Endothelial cell of umbilical vein (primary cell): ENCODE measurements at regions not wholly inside any gene's neighbourhood (a gene's known extent, or its start where the extent isn't known, plus 50 kb on each side); places are given as distances from the start of the nearest gene placed in this dataset.

Experiments
- BruUV-seq: library from RNA; stranded (reverse); fragments of 400-500 nt; replicated peaks from 2 replicates; lab custom pipeline; 2021; lab: Mats Ljungman, UMichigan
- CTCF ChIA-PET: fragments of 300-600, 350-600 bp; sonication (Branson Sonifier 250); formaldehyde crosslinking; loops from one replicate; lab custom pipeline; 2021; ENCODE audit warnings: antibody characterized with exemption, inconsistent platforms; lab: Charles Lee
- POLR2A ChIA-PET: fragments of 300-600, 350-600 bp; sonication (Branson Sonifier 250); formaldehyde crosslinking; loops from one replicate; lab custom pipeline; 2021; ENCODE audit warnings: antibody characterized with exemption, inconsistent platforms; lab: Charles Lee
- DNase-seq: peaks from one replicate; pipeline ENCODE4 v3.0.0-alpha.2; 2011; ENCODE audit warnings: low read depth, low spot score
- FAIRE-seq: peaks from 2 replicates; lab custom pipeline; 2011; peaks lifted over from hg19 to GRCh38; lab: Jason Lieb, UNC
- H2AFZ ChIP-seq: 2 replicates; pipeline ENCODE4 v1.6.0; 2012; ENCODE audit warnings: low read depth, low read length, control low read depth, inconsistent platforms
- H3K27ac ChIP-seq: 2 replicates; pipeline ENCODE4 v1.5.1; 2011; ENCODE audit warnings: low read depth, mild to moderate bottlenecking, control low read depth, low read length, moderate library complexity; ENCODE audit not compliant: insufficient read depth
- H3K27me3 ChIP-seq, 2 experiments: 2 replicates each; pipeline versions ENCODE4 v1.6.0 to v1.6.1; 2011; ENCODE audit warnings: low read length in 2 of 2, mixed read lengths in 1 of 2; ENCODE audit not compliant: control insufficient read depth in 2 of 2, insufficient read depth in 2 of 2
- H3K36me3 ChIP-seq, 2 experiments: 2 replicates in 1 of 2; 3 replicates in 1 of 2; pipeline ENCODE4 v1.5.1; 2011; ENCODE audit warnings: low read length in 2 of 2, mild to moderate bottlenecking in 1 of 2, moderate library complexity in 1 of 2; ENCODE audit not compliant: control insufficient read depth in 2 of 2, insufficient read depth in 2 of 2; ENCODE audit errors: extremely low read depth in 1 of 2
- H3K4me1 ChIP-seq: 3 replicates; pipeline ENCODE4 v1.5.1; 2011; ENCODE audit warnings: mild to moderate bottlenecking, low read length; ENCODE audit not compliant: control insufficient read depth, insufficient read depth; ENCODE audit errors: extremely low read depth
- H3K4me2 ChIP-seq: 2 replicates; pipeline ENCODE4 v1.6.1; 2011; ENCODE audit warnings: low read length, control low read depth, mixed read lengths; ENCODE audit not compliant: insufficient read depth
- H3K4me3 ChIP-seq, 3 experiments: fragments of 200-600 bp in 1 of 3; sonication (generic), shearing (Covaris generic) in 1 of 3; replicated peaks in 1 of 3; 2 replicates each; pipeline ENCODE4 v1.5.1; 2011 to 2016; ENCODE audit warnings: control low read depth in 3 of 3, low read length in 3 of 3, mild to moderate bottlenecking in 2 of 3, inconsistent platforms in 1 of 3, low read depth in 1 of 3, moderate library complexity in 1 of 3; ENCODE audit not compliant: insufficient read depth in 1 of 3
- H3K79me2 ChIP-seq: 2 replicates; pipeline ENCODE4 v1.6.0; 2012; ENCODE audit warnings: low read length, inconsistent platforms; ENCODE audit not compliant: control insufficient read depth, insufficient read depth
- H3K9ac ChIP-seq: replicated peaks from 2 replicates; pipeline ENCODE3; 2011; ENCODE audit warnings: low read length, control low read depth; ENCODE audit not compliant: insufficient read depth; ENCODE audit errors: extremely low read depth
- H3K9me1 ChIP-seq: replicated peaks from 3 replicates; pipeline ENCODE4 v1.6.0; 2011; ENCODE audit warnings: mild to moderate bottlenecking, low read length; ENCODE audit not compliant: control insufficient read depth, insufficient read depth; ENCODE audit errors: extremely low read depth
- H3K9me3 ChIP-seq: replicated peaks from 2 replicates; pipeline ENCODE4 v1.5.1; 2012; ENCODE audit warnings: low read length, inconsistent platforms; ENCODE audit not compliant: control insufficient read depth, insufficient read depth
- H4K20me1 ChIP-seq: replicated peaks from 2 replicates; pipeline ENCODE3; 2011; ENCODE audit warnings: mild to moderate bottlenecking, low read length; ENCODE audit not compliant: control insufficient read depth, insufficient read depth; ENCODE audit errors: extremely low read depth
- EZH2 ChIP-seq: IDR thresholded peaks from 2 replicates; pipeline ENCODE4 v1.6.1; 2012; ENCODE audit warnings: borderline replicate concordance, low read depth, mild to moderate bottlenecking, moderate library complexity, low read length, inconsistent platforms; ENCODE audit not compliant: severe bottlenecking
- FOS ChIP-seq: IDR thresholded peaks from 2 replicates; pipeline ENCODE4 v1.6.1; 2011; ENCODE audit warnings: mild to moderate bottlenecking, low read length, moderate library complexity, borderline replicate concordance; ENCODE audit not compliant: insufficient read depth
- GATA2 ChIP-seq: IDR thresholded peaks from 2 replicates; pipeline ENCODE4 v1.7.0; 2011; ENCODE audit warnings: low read depth, mild to moderate bottlenecking, moderate library complexity, mixed read lengths, low read length; ENCODE audit not compliant: insufficient read length, insufficient read depth
- JUN ChIP-seq: IDR thresholded peaks from 2 replicates; pipeline ENCODE4 v1.6.1; 2011; ENCODE audit warnings: borderline replicate concordance, low read depth; ENCODE audit not compliant: insufficient read length, insufficient read depth
- MYC ChIP-seq: IDR thresholded peaks from one replicate; pipeline ENCODE4 v1.6.1; 2011; ENCODE audit warnings: mild to moderate bottlenecking, low read depth, low read length
- POLR2A ChIP-seq: IDR thresholded peaks from 2 replicates; pipeline ENCODE4 v1.6.1; 2012; ENCODE audit warnings: low read depth, mild to moderate bottlenecking, control low read depth, low read length
- POLR2AphosphoS5 ChIP-seq: IDR thresholded peaks from 2 replicates; pipeline ENCODE4 v1.6.1; 2012; ENCODE audit warnings: low read depth, mild to moderate bottlenecking, control low read depth, low read length, moderate library complexity; ENCODE audit not compliant: insufficient read depth
- dilution Hi-C: fragments of 300-500 bp; cut with MboI; formaldehyde crosslinking; loops from one replicate; pipeline ENCODE4 v1.15.0; 2019; ENCODE audit warnings: low sequenced_read_pairs; ENCODE audit not compliant: extremely low pct_ligation_motif_present
- intact Hi-C: fragments of 100-400 bp; cut with micrococcal nuclease; formaldehyde crosslinking; loops from one replicate; pipeline ENCODE4 v1.10.0; 2022
- TF ChIP-seq, protein P1 (sequence below): IDR thresholded peaks from 2 replicates; pipeline ENCODE4 v1.6.1; 2011; ENCODE audit not compliant: insufficient read depth, insufficient read length
- TF ChIP-seq, protein P2 (sequence below), 2 donors: IDR thresholded peaks; 1 replicate in 1 of 2; 2 replicates in 1 of 2; pipeline ENCODE4 v1.5.1; 2011; ENCODE audit warnings: low read length in 2 of 2, mild to moderate bottlenecking in 2 of 2, moderate library complexity in 2 of 2, control low read depth in 1 of 2, inconsistent platforms in 1 of 2, low read depth in 1 of 2; ENCODE audit not compliant: insufficient read depth in 1 of 2; ENCODE audit errors: extremely low read depth in 1 of 2

DNA sequence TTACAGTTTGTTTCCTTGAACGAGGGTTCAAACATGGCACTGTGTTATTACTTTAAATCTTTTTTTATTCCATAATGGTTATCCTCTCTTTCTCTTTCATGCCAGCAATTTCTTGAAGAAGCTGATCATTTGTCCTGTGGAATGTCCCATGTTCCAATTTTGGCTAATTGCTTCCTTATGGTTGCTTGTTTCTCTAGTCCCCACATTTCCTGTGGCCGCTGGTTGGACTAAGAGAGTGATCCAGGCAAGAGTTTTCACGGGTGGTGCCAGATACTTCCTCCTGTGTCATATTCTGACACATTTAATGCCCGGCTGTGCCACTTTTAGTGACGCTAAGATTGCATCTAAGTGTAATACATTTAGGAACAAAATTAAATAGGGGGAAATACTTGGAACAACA lies 83.8 kb upstream of the FAM169A start:
- Histone ChIP-seq H3K27ac (no peak overlapping the region), H3K4me2 (no peak overlapping the region)
- intact Hi-C loops = no loop called here

DNA sequence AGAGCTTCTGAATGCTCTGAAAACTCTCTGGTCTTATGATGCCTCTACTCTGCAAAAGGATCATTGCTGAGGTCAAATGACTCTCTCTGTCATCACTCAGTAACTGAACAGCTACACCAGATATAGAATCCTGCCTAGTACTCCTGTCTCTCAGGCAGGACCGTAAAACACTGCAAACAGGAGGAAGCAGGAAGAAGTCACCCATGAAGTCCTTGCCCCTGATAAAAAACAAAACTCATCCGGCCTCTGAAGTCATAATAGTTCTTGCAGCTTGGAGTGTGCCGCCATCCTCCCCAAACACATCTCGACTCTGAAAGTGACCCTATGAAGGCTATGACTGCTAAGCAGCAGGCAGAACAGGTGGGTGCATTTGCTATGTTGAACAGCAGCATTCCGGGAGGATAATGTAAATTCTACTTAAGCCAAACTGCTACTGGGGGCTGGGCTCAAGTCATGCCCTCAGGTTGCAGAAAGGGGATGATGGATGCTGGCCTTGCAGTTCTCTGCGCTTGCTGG lies 81.9 kb upstream of the FAM169A start:
- dilution Hi-C loops = no loop called here
- DNase-seq = no peak

More for the DNA sequence above, 83.8 kb upstream of the FAM169A start:
- Histone ChIP-seq H3K79me2 (no peaks in the 10 kb centered on the region), H3K9ac (no peak overlapping the region), H3K36me3 (no peaks in the 10 kb centered on the region), H3K27me3 (peaks cover 0 to 3% of the 10 kb centered on the region in 2 experiments), H3K9me1 (no peaks in the 10 kb centered on the region), H3K4me3 (no peak overlapping the region), H3K9me3 (no peaks in the 10 kb centered on the region), H3K4me1 (peaks cover 8% of the 10 kb centered on the region), H2AFZ (no peak overlapping the region), H4K20me1 (no peaks in the 10 kb centered on the region)
- ChIA-PET POLR2A (no interaction called here), CTCF (interaction anchor here (1.4 kb wide), 1 partner anchor 15 kb away, joined by 5 read pairs; no protein-coding TSS in a partner anchor)
- DNase-seq (no peak), FAIRE-seq (no peak)
- dilution Hi-C loops = no loop called here
- TF ChIP-seq GATA2 = no peak
- TF ChIP-seq EZH2 = no peak
- no peak for TF ChIP-seq JUN
- BruUV-seq = no TSS peak

More for the DNA sequence above, 81.9 kb upstream of the FAM169A start:
- Histone ChIP-seq H3K9ac (no peak overlapping the region), H2AFZ (no peak overlapping the region), H3K27me3 (peaks cover 3 to 7% of the 10 kb centered on the region in 2 experiments), H3K27ac (no peak overlapping the region), H3K9me1 (no peaks in the 10 kb centered on the region), H3K9me3 (no peaks in the 10 kb centered on the region), H3K4me2 (no peak overlapping the region), H3K36me3 (no peaks in the 10 kb centered on the region), H3K4me3 (no peak overlapping the region), H3K4me1 (no peaks in the 10 kb centered on the region), H3K79me2 (no peaks in the 10 kb centered on the region), H4K20me1 (no peaks in the 10 kb centered on the region)
- intact Hi-C loops = no loop called here
- CTCF ChIA-PET = no interaction called here
- TF ChIP-seq JUN (no peak), POLR2AphosphoS5 (no peak), MYC (no peak), POLR2A (no peak), FOS (no peak), GATA2 (no peak), EZH2 (no peak)
- TF ChIP-seq, protein P1, sequence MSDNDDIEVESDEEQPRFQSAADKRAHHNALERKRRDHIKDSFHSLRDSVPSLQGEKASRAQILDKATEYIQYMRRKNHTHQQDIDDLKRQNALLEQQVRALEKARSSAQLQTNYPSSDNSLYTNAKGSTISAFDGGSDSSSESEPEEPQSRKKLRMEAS = no peak
- TF ChIP-seq, protein P2, sequence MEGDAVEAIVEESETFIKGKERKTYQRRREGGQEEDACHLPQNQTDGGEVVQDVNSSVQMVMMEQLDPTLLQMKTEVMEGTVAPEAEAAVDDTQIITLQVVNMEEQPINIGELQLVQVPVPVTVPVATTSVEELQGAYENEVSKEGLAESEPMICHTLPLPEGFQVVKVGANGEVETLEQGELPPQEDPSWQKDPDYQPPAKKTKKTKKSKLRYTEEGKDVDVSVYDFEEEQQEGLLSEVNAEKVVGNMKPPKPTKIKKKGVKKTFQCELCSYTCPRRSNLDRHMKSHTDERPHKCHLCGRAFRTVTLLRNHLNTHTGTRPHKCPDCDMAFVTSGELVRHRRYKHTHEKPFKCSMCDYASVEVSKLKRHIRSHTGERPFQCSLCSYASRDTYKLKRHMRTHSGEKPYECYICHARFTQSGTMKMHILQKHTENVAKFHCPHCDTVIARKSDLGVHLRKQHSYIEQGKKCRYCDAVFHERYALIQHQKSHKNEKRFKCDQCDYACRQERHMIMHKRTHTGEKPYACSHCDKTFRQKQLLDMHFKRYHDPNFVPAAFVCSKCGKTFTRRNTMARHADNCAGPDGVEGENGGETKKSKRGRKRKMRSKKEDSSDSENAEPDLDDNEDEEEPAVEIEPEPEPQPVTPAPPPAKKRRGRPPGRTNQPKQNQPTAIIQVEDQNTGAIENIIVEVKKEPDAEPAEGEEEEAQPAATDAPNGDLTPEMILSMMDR (IDR thresholded peaks at IDR 0.05; ENCODE audit: extremely low read depth in 1 of 2, insufficient read depth in 1 of 2, low read depth in 1 of 2, low read length in 2 of 2) = no peak
- FAIRE-seq = no peak
- no TSS peak for BruUV-seq
- POLR2A ChIA-PET = no interaction called here
